SH-SY5Y (cell line): ENCODE measurements at regions not wholly inside any gene's neighbourhood (a gene's known extent, or its start where the extent isn't known, plus 50 kb on each side); places are given as distances from the start of the nearest gene placed in this dataset.

ENCODE experiments used
- GATA2 ChIP-seq: IDR thresholded peaks from 2 replicates; pipeline ENCODE4 v1.6.1; 2011; ENCODE audit warnings: mild to moderate bottlenecking, low read depth, low read length
- GATA3 ChIP-seq: IDR thresholded peaks from 2 replicates; pipeline ENCODE4 v1.6.1; 2011; ENCODE audit warnings: low read depth, mild to moderate bottlenecking, low read length, moderate library complexity

- TF ChIP-seq GATA2 (no peak), GATA3 (no peak)
Measured at GRCh38 chr10:80753612-80754011, 215.9 kb downstream of the SH2D4B start.
